Endometrial microvascular endothelial cells (primary cell): ENCODE measurements at regions not wholly inside any gene's neighbourhood (a gene's known extent, or its start where the extent isn't known, plus 50 kb on each side); places are given as distances from the start of the nearest gene placed in this dataset.
"Not testable (repeated sequence)": the region's sequence is repeated elsewhere in the genome, so short reads cannot be mapped to it uniquely, and the experiment has no call there.

Source experiments
- in situ Hi-C: cut with HindIII; loops from 2 replicates; pipeline ENCODE4 v1.10.0; 2017; ENCODE audit warnings: low sequenced_read_pairs, low pct_unique_long_range_greater_than_20kb; ENCODE audit errors: inconsistent ontology term

DNA sequence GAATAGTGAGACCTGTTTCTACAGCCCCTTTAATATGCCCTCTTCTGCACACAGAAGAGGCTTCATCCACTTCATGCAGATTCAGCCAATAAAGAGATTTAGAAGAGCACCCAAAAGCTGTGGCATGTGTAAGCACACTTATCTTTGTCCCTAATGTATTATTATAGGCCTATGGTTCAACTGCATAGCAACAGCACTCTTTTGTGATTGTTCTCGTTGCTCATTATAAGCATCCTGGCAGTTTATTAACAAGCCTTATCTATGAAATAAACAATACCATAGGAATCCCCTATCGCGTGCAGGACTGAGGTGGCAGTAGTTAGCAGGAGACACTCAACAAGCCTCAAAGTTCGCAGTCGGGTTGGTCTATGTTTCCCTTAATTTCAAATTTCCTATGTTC lies 138.5 kb upstream of the BEND6 start:
- in situ Hi-C loops: no loop called here

DNA sequence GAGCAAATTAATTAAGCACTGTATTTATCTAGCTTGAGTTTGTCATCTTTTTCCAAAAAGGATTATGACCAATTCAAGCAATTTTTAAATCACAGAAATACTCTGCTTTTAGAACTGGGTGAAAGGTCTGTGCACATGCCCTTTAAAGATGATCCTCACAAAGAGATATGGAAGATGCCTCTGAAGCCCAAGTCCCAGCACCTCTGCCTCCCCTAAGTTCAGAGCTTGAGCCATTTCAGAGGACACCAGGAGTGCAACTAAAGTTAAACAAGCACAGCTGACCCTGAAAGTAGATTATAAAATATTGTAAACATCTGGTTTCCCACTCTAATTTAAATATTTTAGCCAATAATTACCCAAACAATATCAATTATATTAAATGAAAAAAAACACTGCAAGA lies 139.5 kb upstream of the BEND6 start:
- in situ Hi-C loops: no loop called here

DNA sequence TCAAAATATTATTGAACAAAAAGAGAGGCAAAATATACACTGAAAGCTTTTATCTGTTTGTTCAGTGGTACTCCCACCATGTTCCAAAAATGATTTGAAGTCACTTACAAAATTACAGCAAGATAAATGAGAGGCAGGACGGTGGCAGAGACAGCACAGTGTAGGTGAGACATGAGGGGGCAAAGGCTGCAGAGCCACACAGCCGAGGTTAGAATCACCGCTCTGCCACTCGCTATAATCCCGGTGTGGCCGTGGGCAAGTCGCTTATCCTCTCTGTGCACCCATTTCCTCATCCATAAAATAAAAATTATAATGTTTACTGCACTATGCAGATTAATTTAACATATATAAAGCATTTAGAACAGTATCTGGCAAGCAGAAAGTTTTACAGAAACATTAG lies 140.1 kb upstream of the BEND6 start:
- in situ Hi-C loops: no loop called here

DNA sequence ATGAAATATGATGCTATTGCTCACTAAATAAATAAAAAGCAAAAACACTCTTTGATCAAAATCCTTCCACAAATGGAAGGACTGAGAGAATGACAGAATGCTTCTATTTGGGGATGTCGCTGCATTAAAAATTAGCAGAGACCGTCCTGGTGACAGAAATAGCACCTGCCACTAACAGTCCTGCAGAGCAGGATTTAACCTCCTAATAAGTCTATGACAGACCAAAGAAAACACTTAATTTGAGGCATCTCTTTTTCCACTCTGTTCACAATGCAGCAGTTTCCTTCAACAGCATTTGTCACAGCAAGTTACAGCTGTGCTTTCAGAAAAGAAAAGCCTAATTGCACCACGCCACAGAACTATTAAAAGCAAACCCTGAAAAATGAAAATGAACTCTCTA lies 140.6 kb upstream of the BEND6 start:
- in situ Hi-C loops: no loop called here

DNA sequence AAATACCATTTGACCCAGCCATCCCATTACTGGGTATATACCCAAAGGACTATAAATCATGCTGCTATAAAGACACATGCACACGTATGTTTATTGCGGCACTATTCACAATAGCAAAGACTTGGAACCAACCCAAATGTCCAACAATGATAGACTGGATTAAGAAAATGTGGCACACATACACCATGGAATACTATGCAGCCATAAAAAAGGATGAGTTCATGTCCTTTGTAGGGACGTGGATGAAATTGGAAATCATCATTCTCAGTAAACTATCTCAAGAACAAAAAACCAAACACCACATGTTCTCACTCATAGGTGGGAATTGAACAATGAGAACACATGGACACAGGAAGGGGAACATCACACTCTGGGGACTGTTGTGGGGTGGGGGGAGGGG lies 142.1 kb upstream of the BEND6 start:
- in situ Hi-C loops: not testable (repeated sequence)

DNA sequence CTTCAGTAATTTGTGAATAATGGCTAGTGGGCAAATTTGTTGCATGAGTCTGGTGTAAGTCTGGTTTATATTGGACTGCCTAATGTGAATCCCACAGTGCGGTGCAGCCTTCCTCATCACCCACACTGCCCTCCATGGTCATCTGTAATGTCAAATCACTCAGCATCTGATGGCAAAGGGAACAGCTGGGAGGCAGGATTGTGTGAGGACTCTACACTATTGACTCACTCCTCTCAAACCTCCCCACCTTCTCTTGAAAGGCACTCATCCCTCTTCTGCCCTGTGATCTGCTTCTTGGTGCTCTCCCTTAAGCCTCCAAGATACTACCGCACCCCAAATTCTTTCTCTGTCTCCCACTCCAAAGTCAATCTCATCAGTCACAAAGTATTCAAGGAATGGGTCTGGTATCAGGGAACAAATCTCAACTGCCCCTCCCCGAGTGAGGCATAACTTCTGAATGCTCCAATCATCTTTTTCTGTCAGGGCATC lies 146.0 kb upstream of the BEND6 start:
- in situ Hi-C loops: no loop called here

DNA sequence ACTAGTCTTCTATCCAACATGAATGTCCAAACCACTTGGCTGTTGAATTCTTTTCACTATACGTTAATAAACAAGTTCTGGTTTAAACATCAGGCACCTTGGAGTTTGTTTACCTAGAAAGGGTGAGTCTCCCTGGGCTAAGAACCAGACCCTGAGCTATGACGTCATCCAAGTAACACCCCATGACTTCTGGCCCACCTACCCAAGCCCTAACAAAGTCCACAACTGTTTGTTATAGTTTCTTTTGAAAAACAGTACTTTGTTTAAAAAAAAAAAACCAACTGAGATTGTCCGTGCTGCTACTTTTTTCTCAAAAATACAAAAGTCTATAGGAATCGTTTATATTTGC lies 146.9 kb upstream of the BEND6 start:
- in situ Hi-C loops: no loop called here

DNA sequence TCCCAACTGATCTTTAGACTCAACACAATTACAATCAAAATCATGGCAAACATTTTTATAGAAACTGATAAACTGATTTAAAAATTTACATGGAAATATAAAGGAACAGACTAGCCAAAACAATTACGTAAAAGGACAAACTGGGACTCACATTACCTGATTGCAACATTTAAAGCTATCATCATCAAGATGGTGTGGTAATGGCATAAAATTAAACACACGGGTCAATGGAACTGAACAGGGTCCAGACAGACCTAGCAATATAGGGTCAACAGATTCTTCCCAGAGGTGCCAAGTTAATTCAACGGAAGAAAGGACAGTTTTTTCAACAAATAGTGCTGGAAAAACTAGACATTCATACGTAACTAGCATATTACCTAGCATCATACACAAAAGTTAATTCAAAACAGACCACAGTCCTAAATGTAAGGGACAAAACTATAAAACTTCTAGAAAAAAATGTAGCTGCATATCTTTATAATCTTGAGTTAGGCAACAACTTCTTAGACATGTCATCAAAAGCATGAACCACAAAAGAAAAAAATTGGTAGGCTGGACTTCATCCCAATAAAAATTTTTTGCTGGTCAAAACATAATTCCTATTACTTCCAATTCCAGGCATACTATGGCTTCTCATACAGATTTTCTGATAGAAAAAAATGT lies 147.4 kb upstream of the BEND6 start:
- in situ Hi-C loops: no loop called here

DNA sequence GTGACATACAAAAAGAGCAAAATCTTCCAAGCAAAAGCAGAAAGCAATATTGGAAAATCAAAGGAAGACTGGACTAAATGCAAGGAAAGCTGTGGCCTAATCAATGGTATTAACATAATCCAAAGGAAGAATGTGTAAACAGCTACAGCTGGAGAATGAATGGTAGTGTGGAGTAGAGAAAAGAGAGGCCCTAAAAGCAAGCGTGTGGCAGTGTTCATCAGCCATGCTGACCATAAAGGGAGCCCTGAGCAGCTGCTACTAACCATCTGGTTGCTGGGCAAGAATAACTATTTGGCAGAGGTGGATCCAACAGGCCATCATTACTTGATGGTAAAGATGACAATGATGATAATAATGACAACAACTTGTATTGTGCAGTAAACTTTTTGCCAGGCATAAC lies 148.5 kb upstream of the BEND6 start:
- in situ Hi-C loops: no loop called here

DNA sequence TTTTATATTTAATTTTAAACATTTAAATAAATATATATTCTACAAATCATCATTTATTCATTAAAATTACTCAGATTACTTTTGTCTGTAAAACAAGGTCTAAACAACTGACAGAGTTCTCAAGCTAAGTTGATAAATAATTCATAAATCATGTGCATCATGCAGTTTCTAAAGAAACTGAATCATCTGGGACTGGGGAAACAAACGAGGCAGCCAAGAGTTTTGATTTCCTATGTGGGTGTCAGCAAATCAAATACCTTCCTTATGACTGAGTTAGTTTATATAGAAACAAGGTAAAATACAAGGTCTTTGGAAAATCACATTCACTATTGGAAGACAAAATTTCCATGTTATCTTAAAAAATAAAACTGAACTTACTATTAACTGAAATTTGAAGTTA lies 149.9 kb upstream of the BEND6 start:
- in situ Hi-C loops: no loop called here

DNA sequence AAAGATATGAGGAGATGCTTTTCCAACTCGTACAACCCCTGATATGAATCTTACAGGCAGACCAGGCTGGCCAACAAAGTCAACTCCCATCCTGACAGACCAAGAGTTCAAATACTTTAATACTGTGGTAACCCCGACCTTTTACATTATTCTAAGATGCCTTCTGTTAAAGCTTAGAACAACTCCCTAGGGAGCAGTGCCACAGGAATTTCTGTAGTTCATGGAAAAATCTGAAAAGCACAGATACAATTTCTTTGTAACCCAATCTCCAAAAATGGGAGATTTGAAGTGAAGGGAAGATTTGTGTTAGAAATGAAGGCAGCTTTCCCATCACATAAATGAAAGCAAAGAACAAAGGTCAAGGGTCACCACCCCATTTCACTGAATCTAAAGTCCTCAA lies 151.3 kb upstream of the BEND6 start:
- in situ Hi-C loops: no loop called here

DNA sequence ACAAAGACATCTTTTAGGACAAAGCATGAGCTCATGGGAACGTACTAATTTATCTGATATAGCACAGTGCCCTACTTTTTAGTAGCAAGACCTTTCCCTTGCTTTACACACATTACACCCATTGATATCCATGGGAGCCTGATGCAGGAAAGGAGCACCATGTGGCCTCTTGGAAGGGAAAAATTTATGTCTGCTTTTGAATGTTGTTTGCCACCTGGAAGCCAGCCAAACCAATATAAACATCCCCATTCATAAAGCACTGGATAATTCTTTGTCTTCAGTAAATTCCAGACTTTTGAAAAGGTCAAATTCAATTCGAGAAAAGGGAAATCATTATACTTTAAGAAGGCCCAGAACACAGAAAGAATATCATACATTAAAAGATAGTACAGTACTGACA lies 152.3 kb upstream of the BEND6 start:
- in situ Hi-C loops: no loop called here

DNA sequence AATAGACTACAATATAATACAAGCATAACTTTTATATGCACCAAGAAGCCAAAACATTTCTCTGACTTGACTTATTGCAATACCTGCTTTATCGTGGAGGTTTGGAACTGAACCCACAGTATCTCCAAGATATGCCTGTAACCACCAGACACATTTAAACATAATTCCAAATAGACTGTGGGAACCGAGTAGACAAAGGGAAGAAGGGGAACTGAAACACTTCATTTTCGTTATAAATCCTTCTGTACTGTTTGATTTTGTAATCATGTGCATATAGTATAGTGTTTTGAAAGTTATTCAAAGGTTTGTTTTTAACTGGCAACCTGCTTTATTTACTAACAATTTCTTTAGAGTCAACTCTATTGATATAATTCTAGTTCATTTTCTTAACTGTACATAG lies 154.9 kb upstream of the BEND6 start:
- in situ Hi-C loops: no loop called here

DNA sequence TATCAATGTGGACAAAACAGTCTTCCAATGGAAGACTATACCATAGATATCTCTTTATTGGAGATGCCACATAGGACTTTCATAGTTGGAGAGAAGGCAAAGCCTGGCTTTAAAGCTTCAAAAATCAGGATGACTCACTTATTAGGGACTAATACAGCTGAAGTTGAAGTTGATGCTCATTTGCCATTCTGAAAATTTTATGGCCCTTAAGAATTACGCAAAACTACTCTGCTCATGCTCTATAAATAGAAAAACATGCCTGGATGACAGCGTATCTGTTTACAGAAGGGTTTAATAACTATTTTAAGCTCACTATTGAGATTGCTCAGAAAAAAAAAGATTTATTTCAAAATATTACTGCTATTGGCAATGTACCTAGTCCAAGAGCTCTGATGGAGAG lies 155.5 kb upstream of the DST start:
- in situ Hi-C loops: no loop called here

DNA sequence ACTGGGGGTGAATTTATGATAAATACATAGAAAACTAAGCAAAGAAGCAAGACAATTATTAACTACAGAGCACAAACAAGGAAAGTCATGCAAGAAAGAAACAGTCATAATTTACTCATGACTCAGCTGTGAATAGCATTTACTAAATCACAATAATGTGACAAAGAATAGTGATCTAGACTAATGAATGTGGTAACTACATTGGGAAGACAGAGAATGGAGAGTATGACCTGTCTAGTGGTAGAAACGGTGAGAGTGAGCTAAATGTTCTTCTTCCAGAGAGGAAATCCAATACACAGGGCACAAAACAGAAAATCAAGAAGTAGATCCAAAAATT lies 153.5 kb upstream of the DST start:
- in situ Hi-C loops: no loop called here

DNA sequence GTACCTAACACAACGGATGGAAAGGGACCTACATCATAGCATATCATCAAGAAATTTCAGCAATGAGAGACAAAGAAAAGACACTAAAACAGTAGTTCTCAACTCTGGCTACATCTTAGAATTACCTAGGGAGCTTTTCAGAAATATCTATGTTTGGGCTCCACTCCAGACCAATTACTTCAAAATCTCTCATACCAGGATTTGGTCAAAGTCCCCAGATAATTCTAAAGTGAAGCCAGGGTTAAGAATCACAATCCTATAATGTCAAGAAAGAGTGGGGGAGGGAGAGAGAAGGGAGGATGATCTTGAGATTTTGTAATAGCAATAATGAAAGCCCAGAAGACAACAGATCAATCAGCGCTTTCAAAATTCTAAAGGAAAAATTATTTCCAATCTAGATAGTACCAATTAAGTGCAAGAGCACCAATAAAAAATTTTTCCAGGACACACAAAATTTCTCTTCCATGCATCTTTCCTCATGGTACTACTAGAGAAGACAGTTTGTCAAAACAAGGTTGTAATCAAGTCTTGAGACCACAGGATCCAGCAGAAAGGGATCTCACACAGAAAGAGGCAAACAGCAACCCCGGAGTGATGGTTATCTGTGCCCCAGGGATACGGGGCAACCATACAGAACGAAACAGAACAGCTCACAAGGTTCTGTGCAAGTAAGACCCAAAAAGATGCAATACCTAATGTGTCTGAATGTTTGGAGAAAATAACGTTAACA lies 152.9 kb upstream of the DST start:
- in situ Hi-C loops: no loop called here

DNA sequence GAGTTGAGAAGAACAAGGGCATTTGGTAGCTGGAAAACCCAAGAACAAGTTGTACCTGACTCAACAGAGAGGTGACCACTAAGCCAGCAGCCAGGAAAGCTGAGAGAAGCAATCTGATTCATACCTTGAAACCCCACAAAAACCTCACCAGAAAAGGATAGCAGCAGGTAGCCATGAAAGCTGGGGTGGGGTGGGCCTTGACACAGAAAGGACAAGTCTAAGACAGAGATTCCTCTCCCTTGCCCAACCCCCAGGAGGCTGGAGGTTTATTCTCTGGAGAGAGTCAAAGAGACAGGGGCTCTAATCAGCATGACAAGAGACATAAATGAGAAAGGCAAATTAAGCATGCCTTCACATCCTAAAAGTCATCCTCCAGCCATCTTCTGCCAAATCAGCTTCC lies 151.7 kb upstream of the DST start:
- in situ Hi-C loops: no loop called here

DNA sequence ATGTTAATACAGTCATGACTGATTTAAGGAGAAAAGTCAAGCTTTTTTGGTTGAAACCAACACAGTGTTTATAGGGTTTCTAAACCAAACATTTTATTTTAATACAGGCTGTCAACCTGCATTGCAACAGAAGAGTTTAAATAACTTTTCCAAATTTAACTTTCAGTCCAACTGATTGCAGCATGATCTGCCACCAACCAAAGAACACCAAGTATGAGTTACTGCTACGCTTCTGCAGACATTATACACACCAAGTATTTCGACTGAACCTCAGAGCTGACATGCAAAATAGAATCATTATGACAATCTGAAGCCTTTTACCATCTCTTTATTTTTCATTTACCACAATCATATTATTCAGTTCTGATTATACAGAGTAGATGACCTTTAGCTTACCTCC lies 151.2 kb upstream of the DST start:
- in situ Hi-C loops: no loop called here

DNA sequence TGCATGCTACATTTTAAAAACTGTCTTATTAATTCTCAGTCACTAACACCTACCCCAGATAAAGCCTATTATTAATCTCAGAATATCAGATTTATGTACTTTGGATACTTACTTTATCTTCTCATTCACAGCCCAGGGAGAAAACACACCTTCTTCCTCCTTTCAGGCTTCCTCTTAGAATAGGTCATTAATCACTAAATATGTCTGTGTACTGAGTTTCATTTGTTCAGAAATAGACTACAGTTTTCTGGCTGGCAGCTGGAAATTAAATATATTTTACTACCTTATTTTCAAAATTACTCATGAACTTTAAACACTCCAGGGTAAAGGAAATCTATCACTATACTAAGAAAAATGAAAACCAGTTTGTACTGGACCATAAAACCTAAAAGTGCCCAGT lies 147.7 kb upstream of the DST start:
- in situ Hi-C loops: no loop called here

DNA sequence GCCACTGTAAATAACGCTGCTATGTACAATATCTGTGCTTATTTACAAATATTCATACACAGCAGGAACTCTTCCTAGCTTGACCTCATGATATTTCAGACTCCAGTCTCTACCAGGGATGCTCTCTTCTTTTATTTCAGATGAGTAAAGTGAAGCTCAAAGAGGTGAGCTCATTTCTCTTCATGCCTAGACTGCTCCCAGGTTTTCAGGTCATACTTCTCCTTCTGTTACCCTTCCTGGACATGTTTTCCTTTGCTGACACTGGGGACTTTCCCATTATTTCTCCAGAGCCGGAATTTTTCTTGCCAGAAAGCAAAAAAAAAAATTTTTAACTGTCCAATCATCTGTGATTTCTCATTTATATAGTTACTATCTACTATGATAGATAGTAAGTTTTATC lies 147.2 kb upstream of the DST start:
- in situ Hi-C loops: no loop called here

DNA sequence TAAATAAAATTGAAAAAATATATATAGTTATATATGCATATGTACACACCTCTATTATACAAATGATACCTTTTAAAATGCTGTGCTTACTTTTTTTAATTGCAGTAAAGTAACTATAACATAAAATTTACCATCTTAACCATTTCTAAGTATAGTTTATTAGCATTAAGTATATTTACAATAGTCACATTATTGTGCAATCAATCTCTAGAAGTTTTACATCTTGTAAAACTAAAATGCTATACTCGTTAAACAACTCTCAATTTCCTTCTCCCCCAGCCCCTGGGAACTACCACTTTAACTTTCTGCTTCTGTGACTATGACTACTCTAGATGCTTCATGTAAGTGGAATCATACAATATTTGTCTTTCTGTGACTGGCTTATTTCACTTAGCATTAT lies 146.7 kb upstream of the DST start:
- in situ Hi-C loops: no loop called here
